ENCODE measurements at regions not wholly inside any gene's neighbourhood (a gene's known extent, or its start where the extent isn't known, plus 50 kb on each side); places are given as distances from the start of the nearest gene placed in this dataset.

DNA sequence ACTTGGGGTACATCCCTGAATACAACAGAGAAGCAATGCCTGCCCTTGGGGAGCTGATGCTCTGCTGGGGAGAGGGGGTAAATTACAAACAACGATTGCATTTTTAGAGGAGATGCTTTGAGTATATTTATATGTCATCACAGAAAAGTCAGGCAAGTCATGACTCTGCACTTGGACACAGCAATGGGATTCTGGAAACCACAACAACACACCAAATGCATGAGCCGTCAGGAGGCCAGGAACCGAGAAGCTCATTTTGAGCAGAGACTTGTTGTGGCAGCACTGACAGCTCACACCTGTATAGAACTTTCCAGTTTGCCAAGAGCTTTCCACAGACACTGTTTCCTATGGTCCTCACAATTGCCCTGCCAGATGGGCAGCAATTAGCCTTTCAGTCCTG lies 113.2 kb upstream of the RBPJ start:
- TF ChIP-seq, protein P1, sequence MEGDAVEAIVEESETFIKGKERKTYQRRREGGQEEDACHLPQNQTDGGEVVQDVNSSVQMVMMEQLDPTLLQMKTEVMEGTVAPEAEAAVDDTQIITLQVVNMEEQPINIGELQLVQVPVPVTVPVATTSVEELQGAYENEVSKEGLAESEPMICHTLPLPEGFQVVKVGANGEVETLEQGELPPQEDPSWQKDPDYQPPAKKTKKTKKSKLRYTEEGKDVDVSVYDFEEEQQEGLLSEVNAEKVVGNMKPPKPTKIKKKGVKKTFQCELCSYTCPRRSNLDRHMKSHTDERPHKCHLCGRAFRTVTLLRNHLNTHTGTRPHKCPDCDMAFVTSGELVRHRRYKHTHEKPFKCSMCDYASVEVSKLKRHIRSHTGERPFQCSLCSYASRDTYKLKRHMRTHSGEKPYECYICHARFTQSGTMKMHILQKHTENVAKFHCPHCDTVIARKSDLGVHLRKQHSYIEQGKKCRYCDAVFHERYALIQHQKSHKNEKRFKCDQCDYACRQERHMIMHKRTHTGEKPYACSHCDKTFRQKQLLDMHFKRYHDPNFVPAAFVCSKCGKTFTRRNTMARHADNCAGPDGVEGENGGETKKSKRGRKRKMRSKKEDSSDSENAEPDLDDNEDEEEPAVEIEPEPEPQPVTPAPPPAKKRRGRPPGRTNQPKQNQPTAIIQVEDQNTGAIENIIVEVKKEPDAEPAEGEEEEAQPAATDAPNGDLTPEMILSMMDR (IDR thresholded peaks at IDR 0.05): no peak
- no peak for TF ChIP-seq POLR2A (IDR thresholded peaks at IDR 0.05)

Measured in vagina (tissue), 2 donors.